PC-3 (cell line): ENCODE measurements at regions not wholly inside any gene's neighbourhood (a gene's known extent, or its start where the extent isn't known, plus 50 kb on each side); places are given as distances from the start of the nearest gene placed in this dataset.

Source experiments
- ATAC-seq: fragments of 200-7000 bp; cut with Tn5 transposase; 2 replicates; pipeline ENCODE4 v1.9.1; 2020; ENCODE audit warnings: mild to moderate bottlenecking, moderate library complexity
- BruUV-seq: library from RNA; stranded (reverse); fragments of 400-500 nt; replicated peaks from 2 replicates; lab custom pipeline; 2021; lab: Mats Ljungman, UMichigan
- CTCF ChIA-PET: fragments of 300-600 bp; sonication (Branson Sonifier 250); formaldehyde crosslinking; loops from one replicate; lab custom pipeline; 2022; ENCODE audit warnings: antibody characterized with exemption; lab: Charles Lee
- POLR2A ChIA-PET: fragments of 300-600 bp; sonication (Branson Sonifier 250); formaldehyde crosslinking; loops from one replicate; lab custom pipeline; 2022; ENCODE audit warnings: antibody characterized with exemption; ENCODE audit not compliant: unreplicated experiment; lab: Charles Lee
- DNase-seq: peaks from one replicate; pipeline ENCODE4 v3.0.0-alpha.2; 2015
- H2AFZ ChIP-seq: fragments of 300-600 bp; sonication (generic); 2 replicates; pipeline ENCODE4 v1.6.0; 2016; ENCODE audit warnings: antibody characterized with exemption, low read length
- H3F3A ChIP-seq: fragments of 300-600 bp; sonication (generic); one replicate; pipeline ENCODE4 v1.6.0; 2017; ENCODE audit warnings: antibody characterized with exemption, low read length, control low read depth, mild to moderate bottlenecking; ENCODE audit not compliant: unreplicated experiment
- H3K27ac ChIP-seq: fragments of 300-600 bp; sonication (generic); 2 replicates; pipeline ENCODE4 v1.5.1; 2016; ENCODE audit warnings: mild to moderate bottlenecking, low read length
- H3K27me3 ChIP-seq: fragments of 300-600 bp; sonication (generic); 2 replicates; pipeline ENCODE4 v1.6.1; 2016; ENCODE audit warnings: low read length, mixed read lengths
- H3K36me3 ChIP-seq: fragments of 300-600 bp; sonication (generic); 2 replicates; pipeline ENCODE4 v1.6.1; 2016; ENCODE audit warnings: low read depth, mixed run types, low read length, mixed read lengths
- H3K4me1 ChIP-seq: fragments of 300-600 bp; sonication (generic); 2 replicates; pipeline ENCODE4 v1.5.1; 2016; ENCODE audit warnings: low read length; ENCODE audit not compliant: insufficient read depth
- H3K4me2 ChIP-seq: fragments of 300-600 bp; sonication (generic); 2 replicates; pipeline ENCODE4 v1.6.0; 2016; ENCODE audit warnings: low read length
- H3K4me3 ChIP-seq: fragments of 300-600 bp; sonication (generic); 2 replicates; pipeline ENCODE4 v1.5.1; 2016; ENCODE audit warnings: mild to moderate bottlenecking, low read length, mixed read lengths
- H3K79me2 ChIP-seq: fragments of 300-600 bp; sonication (generic); 2 replicates; pipeline ENCODE4 v1.6.1; 2017; ENCODE audit warnings: low read length, mixed read lengths
- H3K9ac ChIP-seq: fragments of 300-600 bp; sonication (generic); 2 replicates; pipeline ENCODE4 v1.6.0; 2016; ENCODE audit warnings: mild to moderate bottlenecking, low read length
- H3K9me2 ChIP-seq: fragments of 300-600 bp; sonication (generic); replicated peaks from 2 replicates; pipeline ENCODE4 v1.6.1; 2016; ENCODE audit warnings: mixed run types, low read length, mixed read lengths
- H3K9me3 ChIP-seq: fragments of 300-600 bp; sonication (generic); 2 replicates; pipeline ENCODE4 v1.6.1; 2016; ENCODE audit warnings: low read length, mixed read lengths
- H4K20me1 ChIP-seq: fragments of 300-600 bp; sonication (generic); 2 replicates; pipeline ENCODE4 v1.6.1; 2016; ENCODE audit warnings: low read length, mixed read lengths
- CTCF ChIP-seq: fragments of 300-600 bp; sonication (generic); conservative IDR thresholded peaks from 2 replicates; pipeline ENCODE4 v1.5.1; 2017; ENCODE audit warnings: antibody characterized with exemption, low read depth, mild to moderate bottlenecking, low read length
- EZH2 ChIP-seq: fragments of 300-600 bp; sonication (generic); IDR thresholded peaks from one replicate; pipeline ENCODE4 v1.6.1; 2017; ENCODE audit warnings: antibody characterized with exemption, mild to moderate bottlenecking, low read length; ENCODE audit not compliant: unreplicated experiment
- EZH2phosphoT487 ChIP-seq: fragments of 300-600 bp; sonication (generic); IDR thresholded peaks from 2 replicates; pipeline ENCODE4 v1.6.1; 2018; ENCODE audit warnings: mild to moderate bottlenecking, antibody characterized with exemption, low read length, borderline replicate concordance
- intact Hi-C: fragments of 100-400 bp; cut with micrococcal nuclease; formaldehyde crosslinking; loops from 2 replicates; pipeline ENCODE4 v1.9.0; 2023

- no peak for ATAC-seq
- POLR2A ChIA-PET: no interaction called here
- no TSS peak for BruUV-seq
These were observed 246.6 kb upstream of the CSF3R start for GRCh38 chr1:36729289-36729688.

GRCh38 chr1:36728846-36729245, 246.1 kb upstream of the CSF3R start:
- POLR2A ChIA-PET: no interaction called here
- H3K27ac ChIP-seq: no peak overlapping the region
- no peak overlapping the region for H3K4me2 ChIP-seq
- no peaks in the 10 kb centered on the region for H3K9me2 ChIP-seq
- TF ChIP-seq EZH2 (no peak), CTCF (no peak), EZH2phosphoT487 (no peak)
- H3K4me3 ChIP-seq: no peak overlapping the region
- no peaks in the 10 kb centered on the region for H3K4me1 ChIP-seq
- BruUV-seq: no TSS peak
- H3K79me2 ChIP-seq: no peaks in the 10 kb centered on the region
- peaks cover 37% of the 10 kb centered on the region for H3K27me3 ChIP-seq
- no peak for ATAC-seq
- intact Hi-C loops: no loop called here
- H3K9ac ChIP-seq: no peak overlapping the region
- no peak for DNase-seq
- H2AFZ ChIP-seq: no peak overlapping the region
- no peaks in the 10 kb centered on the region for H3K9me3 ChIP-seq
- no peaks in the 10 kb centered on the region for H3F3A ChIP-seq
- CTCF ChIA-PET: no interaction called here
- no peaks in the 10 kb centered on the region for H4K20me1 ChIP-seq
- no peaks in the 10 kb centered on the region for H3K36me3 ChIP-seq

More at GRCh38 chr1:36729289-36729688, 246.6 kb upstream of the CSF3R start:
- Histone ChIP-seq H3K9me2 (no peaks in the 10 kb centered on the region), H2AFZ (no peak overlapping the region), H3K4me3 (no peak overlapping the region), H3K4me2 (no peak overlapping the region), H3K4me1 (no peaks in the 10 kb centered on the region), H3K9me3 (no peaks in the 10 kb centered on the region), H4K20me1 (no peaks in the 10 kb centered on the region), H3F3A (no peaks in the 10 kb centered on the region), H3K36me3 (no peaks in the 10 kb centered on the region), H3K79me2 (no peaks in the 10 kb centered on the region), H3K27me3 (peaks cover 33% of the 10 kb centered on the region), H3K27ac (no peak overlapping the region), H3K9ac (no peak overlapping the region)
- intact Hi-C loops: no loop called here
- TF ChIP-seq CTCF (no peak), EZH2phosphoT487 (no peak), EZH2 (no peak)
- DNase-seq: no peak
- CTCF ChIA-PET: no interaction called here

- no peak overlapping the region for H3K4me3 ChIP-seq
- no peaks in the 10 kb centered on the region for H3K4me1 ChIP-seq
- BruUV-seq: no TSS peak
- H3F3A ChIP-seq: no peaks in the 10 kb centered on the region
- H4K20me1 ChIP-seq: no peaks in the 10 kb centered on the region
- H3K79me2 ChIP-seq: no peaks in the 10 kb centered on the region
- TF ChIP-seq EZH2phosphoT487 (no peak), EZH2 (no peak), CTCF (no peak)
- DNase-seq: no peak
- CTCF ChIA-PET: no interaction called here
- no peaks in the 10 kb centered on the region for H3K36me3 ChIP-seq
- POLR2A ChIA-PET: no interaction called here
- H3K9ac ChIP-seq: no peak overlapping the region
- no peak overlapping the region for H2AFZ ChIP-seq
- no peak overlapping the region for H3K4me2 ChIP-seq
- intact Hi-C loops: no loop called here
- no peaks in the 10 kb centered on the region for H3K9me3 ChIP-seq
- no peak overlapping the region for H3K27ac ChIP-seq
- ATAC-seq: no peak
- H3K27me3 ChIP-seq: peaks cover 44% of the 10 kb centered on the region
- no peaks in the 10 kb centered on the region for H3K9me2 ChIP-seq
These were observed 245.3 kb upstream of the CSF3R start for GRCh38 chr1:36728051-36728450.
